Body of pancreas (tissue), 4 donors: ENCODE measurements at regions not wholly inside any gene's neighbourhood (a gene's known extent, or its start where the extent isn't known, plus 50 kb on each side); places are given as distances from the start of the nearest gene placed in this dataset.

ENCODE experiments used
- ATAC-seq: fragments of 150-250 bp; one replicate; pipeline ENCODE4 v1.9.1; 2016
- DNase-seq, 4 donors: peaks; one replicate each; pipeline ENCODE4 v3.0.0-alpha.2; 2019
- H3K27ac ChIP-seq, 4 donors: fragments of 200-600 bp; sonication (generic); 1 replicate in 3 of 4; 2 replicates in 1 of 4; pipeline versions ENCODE4 v1.5.1 to v1.6.1; 2016 to 2019; ENCODE audit warnings: mild to moderate bottlenecking in 1 of 4, mixed read lengths in 1 of 4, moderate library complexity in 1 of 4
- H3K27me3 ChIP-seq, 2 donors: fragments of 200-600 bp; sonication (generic); one replicate each; pipeline ENCODE4 v1.6.0; 2016; ENCODE audit warnings: mild to moderate bottlenecking in 1 of 2
- H3K36me3 ChIP-seq, 2 donors: fragments of 200-600 bp; sonication (generic); replicated peaks in 1 of 2; 2 replicates each; pipeline ENCODE4 v1.5.1; 2016; ENCODE audit warnings: low read depth in 2 of 2; ENCODE audit not compliant: insufficient read depth in 1 of 2
- H3K4me1 ChIP-seq: fragments of 200-600 bp; sonication (generic); one replicate; pipeline ENCODE4 v1.6.0; 2016
- H3K4me3 ChIP-seq, 2 donors: fragments of 200-600 bp; sonication (generic); 1 replicate in 1 of 2; 2 replicates in 1 of 2; pipeline ENCODE4 v1.5.1; 2016 to 2019
- H3K9me3 ChIP-seq, 3 donors: fragments of 200-600 bp; sonication (generic); 1 replicate in 2 of 3; 2 replicates in 1 of 3; pipeline ENCODE4 v1.5.1; 2016
- CTCF ChIP-seq, 7 experiments: fragments of 450-650 bp in 4 of 7; fragments of 200-600 bp in 3 of 7; sonication (generic) in 3 of 7; IDR thresholded peaks; one replicate each; pipeline ENCODE4 v1.5.1; 2016 to 2019; ENCODE audit warnings: antibody characterized with exemption in 7 of 7
- POLR2A ChIP-seq, 3 donors: fragments of 450-650 bp; IDR thresholded peaks; one replicate each; pipeline ENCODE4 v1.6.1; 2016; ENCODE audit warnings: antibody characterized with exemption in 3 of 3, mild to moderate bottlenecking in 2 of 3
- WGBS, 2 donors: methylation state at CpG; one replicate each; pipeline ENCODE4 v1.1.5; 2017; 5-methylcytosine and 5-hydroxymethylcytosine counted together
- intact Hi-C: fragments of 100-400 bp; cut with DNase I; formaldehyde crosslinking; loops from one replicate; pipeline ENCODE4 v1.15.1; 2023

- Histone ChIP-seq H3K27ac (no peak overlapping the region), H3K4me1 (no peaks in the 10 kb centered on the region), H3K27me3 (no peaks in the 10 kb centered on the region), H3K36me3 (no peaks in the 10 kb centered on the region), H3K4me3 (no peak overlapping the region), H3K9me3 (no peaks in the 10 kb centered on the region)
- 92 to 94% methylated on average over 18 to 29 of the region's 29 CpGs for WGBS, 2 donors
- TF ChIP-seq POLR2A (IDR thresholded peaks at IDR 0.05), result no peak
- TF ChIP-seq CTCF (IDR thresholded peaks at IDR 0.05), result no peak
- ATAC-seq (no peak), DNase-seq (no peak)
- intact Hi-C loops, result no loop called here
Observed at GRCh38 chr2:53259395-53260009, 508.1 kb upstream of the CHAC2 start.

GRCh38 chr2:53257287-53257686 lies 510.3 kb upstream of the CHAC2 start:
- intact Hi-C loops, result no loop called here
- Histone ChIP-seq H3K4me1 (peaks cover 2% of the 10 kb centered on the region), H3K27me3 (no peaks in the 10 kb centered on the region), H3K27ac (no peak overlapping the region), H3K9me3 (no peaks in the 10 kb centered on the region), H3K4me3 (no peak overlapping the region), H3K36me3 (no peaks in the 10 kb centered on the region)
- DNase-seq, result no peak
- TF ChIP-seq CTCF (IDR thresholded peaks at IDR 0.05) (no peak), POLR2A (IDR thresholded peaks at IDR 0.05) (no peak)
- 86 to 97% methylated on average over 3 of the region's 3 CpGs for WGBS, 2 donors
- no peak for ATAC-seq

- intact Hi-C loops, result no loop called here
- Histone ChIP-seq H3K27ac (no peak overlapping the region), H3K27me3 (no peaks in the 10 kb centered on the region), H3K4me3 (no peak overlapping the region), H3K4me1 (peaks cover 15% of the 10 kb centered on the region), H3K9me3 (no peaks in the 10 kb centered on the region), H3K36me3 (no peaks in the 10 kb centered on the region)
- DNase-seq, result no peak
- no peak for ATAC-seq
- WGBS, 2 donors, result 72 to 82% methylated on average over 2 of the region's 2 CpGs
- no peak for TF ChIP-seq CTCF (IDR thresholded peaks at IDR 0.05)
- TF ChIP-seq POLR2A (IDR thresholded peaks at IDR 0.05), result no peak
Observed at GRCh38 chr2:53253244-53253643, 514.4 kb upstream of the CHAC2 start.

- Histone ChIP-seq H3K27ac (peak overlapping the region in 1 of 4 donors; percentile 1), H3K27me3 (no peaks in the 10 kb centered on the region), H3K36me3 (no peaks in the 10 kb centered on the region), H3K4me1 (peaks cover 17% of the 10 kb centered on the region), H3K4me3 (no peak overlapping the region), H3K9me3 (no peaks in the 10 kb centered on the region)
- peak; percentile 57 for ATAC-seq
- 34 to 35% methylated on average over 1 of the region's 1 CpG for WGBS, 2 donors
- intact Hi-C loops, result no loop called here
- no peak for DNase-seq
- TF ChIP-seq CTCF (IDR thresholded peaks at IDR 0.05), result no peak
- no peak for TF ChIP-seq POLR2A (IDR thresholded peaks at IDR 0.05)
Observed at GRCh38 chr2:53252115-53252514, 515.5 kb upstream of the CHAC2 start.
